ENCODE measurements at regions not wholly inside any gene's neighbourhood (a gene's known extent, or its start where the extent isn't known, plus 50 kb on each side); places are given as distances from the start of the nearest gene placed in this dataset.

GRCh38 chrX:38878641-38879340 is 77.5 kb downstream of the MID1IP1 start:
- TF ChIP-seq CTCF (IDR thresholded peaks at IDR 0.05; ENCODE audit: low read depth, low read length), result no peak
- DNase-seq (ENCODE audit: extremely low read depth, low read depth), result no peak

GRCh38 chrX:38879631-38880220 is 78.5 kb downstream of the MID1IP1 start:
- TF ChIP-seq CTCF (IDR thresholded peaks at IDR 0.05; ENCODE audit: low read depth, low read length), result no peak
- DNase-seq (ENCODE audit: extremely low read depth, low read depth), result no peak

- TF ChIP-seq CTCF (IDR thresholded peaks at IDR 0.05; ENCODE audit: low read depth, low read length), result no peak
- DNase-seq (ENCODE audit: extremely low read depth, low read depth), result no peak
Measured at GRCh38 chrX:38880296-38880854, 79.1 kb downstream of the MID1IP1 start.

GRCh38 chrX:38881066-38881465 is 79.8 kb downstream of the MID1IP1 start:
- TF ChIP-seq CTCF (IDR thresholded peaks at IDR 0.05; ENCODE audit: low read depth, low read length), result no peak
- no peak for DNase-seq (ENCODE audit: extremely low read depth, low read depth)

- no peak for DNase-seq (ENCODE audit: extremely low read depth, low read depth)
- no peak for TF ChIP-seq CTCF (IDR thresholded peaks at IDR 0.05; ENCODE audit: low read depth, low read length)
Measured at GRCh38 chrX:38881727-38882126, 80.5 kb downstream of the MID1IP1 start.

- TF ChIP-seq CTCF (IDR thresholded peaks at IDR 0.05; ENCODE audit: low read depth, low read length), result no peak
- DNase-seq (ENCODE audit: extremely low read depth, low read depth), result peak; percentile 15
Measured at GRCh38 chrX:38882894-38883626, 81.8 kb downstream of the MID1IP1 start.

- TF ChIP-seq CTCF (IDR thresholded peaks at IDR 0.05; ENCODE audit: low read depth, low read length), result no peak
- DNase-seq (ENCODE audit: extremely low read depth, low read depth), result no peak
Measured at GRCh38 chrX:38886112-38886511, 84.9 kb downstream of the MID1IP1 start.

Data from AG09319 (cell line).